ENCODE measurements at regions not wholly inside any gene's neighbourhood (a gene's known extent, or its start where the extent isn't known, plus 50 kb on each side); places are given as distances from the start of the nearest gene placed in this dataset.

DNA sequence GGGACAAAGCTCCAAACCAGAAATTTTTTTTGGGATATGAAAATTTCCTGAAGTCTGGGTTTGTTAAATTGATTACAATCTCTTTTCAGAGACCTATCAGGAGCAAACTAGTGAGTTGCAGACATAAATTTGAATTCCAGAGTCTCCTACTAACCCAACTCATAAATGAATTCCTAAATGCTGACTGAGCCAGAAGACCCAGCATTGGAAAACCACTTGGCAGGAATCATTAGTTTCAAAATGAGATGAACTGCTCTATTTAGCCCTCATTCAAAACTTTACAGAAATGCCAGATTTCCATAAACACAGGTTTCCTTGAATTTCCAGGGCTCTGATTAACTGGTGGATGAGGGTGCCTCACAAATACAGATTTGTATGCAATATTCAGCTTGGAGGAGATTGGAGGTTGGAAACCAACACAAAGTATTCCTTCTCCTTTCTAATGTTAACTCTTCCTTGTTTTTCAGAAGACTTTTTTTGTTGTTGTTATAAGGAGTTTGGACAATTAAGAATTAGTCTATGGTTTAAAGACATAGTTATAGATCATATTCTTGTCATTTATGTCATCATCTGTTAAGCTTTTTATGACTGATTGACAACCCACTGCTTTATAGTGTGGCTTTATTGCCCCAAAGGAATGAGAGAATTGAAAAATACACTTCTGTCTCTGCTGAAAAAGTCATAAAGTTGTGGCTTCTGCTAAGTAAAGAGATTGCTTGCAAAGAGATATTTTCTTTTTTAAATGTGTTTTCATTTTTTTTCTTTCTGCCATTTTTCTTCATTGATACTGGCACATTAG is 222.8 kb downstream of the HLX start:
- intact Hi-C loops (cut with micrococcal nuclease), result no loop called here

DNA sequence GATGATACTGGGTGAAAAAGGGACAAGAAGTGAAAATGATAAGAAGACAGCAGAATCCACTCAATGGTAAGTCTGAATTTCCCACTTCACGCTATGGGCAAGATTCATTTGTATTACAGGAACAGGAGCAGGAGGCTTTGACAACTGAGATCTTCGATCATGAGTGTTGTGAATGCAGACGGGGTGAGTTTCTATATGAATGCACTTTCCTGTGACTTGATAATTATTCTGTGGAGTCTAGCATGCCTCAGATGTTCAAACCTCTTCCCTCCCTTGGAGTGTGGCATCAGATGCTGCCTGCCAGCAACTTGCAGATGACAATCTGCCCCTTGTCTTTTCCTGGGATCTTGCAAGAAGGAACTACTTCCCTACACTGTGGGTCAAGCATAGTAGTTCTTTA is 225.4 kb downstream of the HLX start:
- intact Hi-C loops (cut with micrococcal nuclease), result no loop called here

DNA sequence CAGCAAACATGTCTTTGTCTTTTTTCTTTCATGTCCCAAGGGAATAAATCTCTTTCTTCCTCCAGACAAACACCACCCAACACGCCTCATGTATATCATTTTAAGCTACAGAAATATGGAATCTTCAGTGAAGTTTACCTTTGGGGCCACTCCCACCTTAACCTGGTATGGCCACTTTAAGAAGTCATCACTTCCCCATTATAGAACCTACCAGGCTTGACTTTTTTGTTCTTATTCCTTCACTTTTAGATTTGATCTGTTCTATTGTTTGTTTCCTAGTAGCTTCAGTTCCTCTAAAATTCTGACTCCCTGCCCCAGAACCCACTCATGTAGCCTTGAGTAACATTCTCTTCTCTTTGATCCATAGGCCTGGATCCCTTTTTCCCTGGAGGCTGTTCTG is 226.3 kb downstream of the HLX start:
- intact Hi-C loops (cut with micrococcal nuclease), result no loop called here

GRCh38 chr1:221106616-221107015 is 227.4 kb downstream of the HLX start:
- intact Hi-C loops (cut with micrococcal nuclease), result no loop called here

DNA sequence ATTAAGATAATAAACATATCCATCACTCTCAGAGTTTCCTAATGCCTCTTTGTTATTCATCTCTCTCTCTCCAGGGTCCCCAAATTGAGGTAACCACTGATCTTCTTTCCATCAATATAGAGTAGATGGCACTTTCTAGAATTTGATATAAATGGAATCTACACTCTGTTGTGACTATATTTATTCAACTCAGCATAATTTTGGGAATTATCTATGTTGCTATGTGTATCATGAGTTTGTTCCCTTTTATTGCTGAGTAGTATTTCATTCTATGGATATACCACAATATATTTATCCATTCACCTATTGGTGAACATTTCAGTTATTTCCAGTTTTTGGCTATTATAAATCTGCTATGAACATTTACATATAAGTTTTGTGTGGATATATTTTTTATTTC is 230.7 kb downstream of the HLX start:
- intact Hi-C loops (cut with micrococcal nuclease), result no loop called here

DNA sequence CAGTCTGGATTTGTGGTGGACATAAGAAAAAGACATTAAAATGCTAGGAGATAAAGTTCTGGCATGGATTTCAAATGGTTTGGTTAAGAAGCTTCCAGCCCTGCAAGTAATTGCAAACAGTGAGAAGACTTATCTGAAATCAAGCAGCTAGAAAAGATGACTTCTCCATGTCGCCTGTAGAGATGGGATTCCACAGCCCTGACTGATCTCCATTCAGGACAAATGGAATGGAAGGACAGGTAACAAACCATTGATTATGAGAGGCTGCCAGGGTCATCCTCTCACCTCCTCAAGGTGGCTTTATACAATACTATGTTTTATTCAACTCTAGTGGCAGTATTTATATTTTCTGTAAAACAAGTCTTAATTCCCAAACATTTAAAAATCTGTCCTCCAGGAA is 237.9 kb downstream of the HLX start:
- intact Hi-C loops (cut with micrococcal nuclease), result no loop called here

- intact Hi-C loops (cut with micrococcal nuclease), result no loop called here
These were observed 238.3 kb downstream of the HLX start for GRCh38 chr1:221117548-221117951.

DNA sequence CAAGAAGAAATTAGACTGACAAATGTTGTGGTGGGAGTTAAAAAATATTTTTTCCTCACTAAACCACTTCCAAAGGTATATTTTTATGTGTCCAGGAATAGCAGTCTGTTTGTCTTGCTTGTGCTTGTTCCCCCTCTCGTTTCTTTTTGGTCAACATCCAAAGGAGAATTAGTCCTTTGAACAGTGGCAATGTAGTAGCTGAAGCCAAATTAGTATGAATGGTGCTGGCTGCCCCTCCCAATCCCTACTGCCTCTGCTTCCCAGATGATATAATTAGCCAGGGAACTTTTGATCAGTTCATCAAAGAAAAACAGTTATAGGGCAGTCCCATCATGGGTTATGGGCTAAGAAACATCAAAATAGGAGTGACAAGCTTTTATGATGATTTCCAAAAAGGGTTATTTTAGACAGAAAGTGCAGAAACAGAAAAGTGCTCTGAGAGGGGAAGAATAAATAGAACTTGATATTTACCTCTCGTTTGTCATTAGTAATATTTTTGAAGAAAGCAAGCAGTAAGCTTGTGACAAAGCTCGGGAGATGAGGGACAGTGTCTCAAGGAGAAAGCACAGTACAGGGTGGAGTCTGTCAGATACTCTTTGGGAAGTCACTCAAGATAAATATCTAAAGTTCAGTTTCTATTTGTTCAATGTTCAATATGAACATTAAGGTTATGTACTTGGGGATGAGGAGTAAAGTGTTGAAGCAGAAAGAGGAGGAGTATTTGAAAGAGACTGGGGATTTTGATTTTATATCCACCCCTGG is 239.1 kb downstream of the HLX start:
- intact Hi-C loops (cut with micrococcal nuclease), result no loop called here

GRCh38 chr1:221118938-221119320 is 239.7 kb downstream of the HLX start:
- intact Hi-C loops (cut with micrococcal nuclease), result no loop called here

DNA sequence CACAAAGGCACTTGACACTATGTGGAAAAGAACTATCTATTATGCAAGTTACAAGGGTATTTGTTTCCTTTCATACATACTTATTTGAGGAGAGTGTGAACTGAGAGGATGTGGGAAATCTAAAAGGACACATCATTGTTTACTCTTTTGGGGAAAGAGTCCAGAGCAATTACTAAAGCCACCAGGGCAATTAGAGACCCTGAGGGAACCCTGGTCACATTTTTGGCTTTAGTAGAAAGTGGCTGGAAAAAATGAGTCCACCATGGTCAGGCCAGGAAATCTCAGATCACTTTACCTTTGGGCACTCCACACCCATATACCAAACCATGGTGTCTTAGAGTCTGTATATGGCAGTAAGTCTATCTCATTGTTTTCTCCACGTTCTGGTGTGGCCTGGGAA is 243.3 kb downstream of the HLX start:
- intact Hi-C loops (cut with micrococcal nuclease), result no loop called here

DNA sequence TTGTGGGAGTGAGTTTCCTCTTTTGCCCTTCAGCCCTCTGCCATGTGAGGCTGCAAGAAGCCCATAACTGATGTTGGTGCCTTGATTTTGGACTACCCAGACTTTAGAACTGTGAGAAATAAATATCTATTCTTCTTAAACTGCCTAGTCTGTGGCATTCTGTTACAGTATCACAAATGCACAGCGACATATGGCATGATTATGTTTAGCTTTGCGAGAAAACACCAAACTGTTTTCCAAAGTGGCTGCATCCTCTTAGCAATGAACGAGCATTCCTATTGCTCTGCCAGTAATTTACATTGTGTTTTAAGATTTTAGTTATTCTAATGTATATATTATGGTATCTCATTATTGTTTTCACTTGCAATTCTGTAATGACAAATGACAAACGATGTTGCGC is 246.7 kb downstream of the HLX start:
- intact Hi-C loops (cut with micrococcal nuclease), result no loop called here

DNA sequence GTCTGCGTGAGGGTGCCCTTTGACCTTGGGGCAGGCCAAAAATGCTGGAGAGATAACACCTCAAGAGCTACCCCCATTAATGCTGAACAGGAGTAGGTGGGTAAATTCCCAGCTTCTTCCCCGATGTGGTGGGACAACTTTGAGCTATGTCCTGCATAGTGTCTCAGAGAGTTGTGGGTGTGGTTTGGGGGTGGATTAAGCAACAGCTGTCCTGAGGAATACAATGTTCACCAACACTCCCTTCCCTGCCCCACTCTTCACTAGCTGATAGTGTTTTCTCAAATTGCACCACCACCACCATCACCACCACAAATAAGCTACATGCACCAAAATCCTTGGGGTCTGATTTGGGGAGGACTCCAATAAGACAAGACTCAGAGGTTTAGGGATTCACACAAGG is 258.4 kb downstream of the HLX start:
- intact Hi-C loops (cut with micrococcal nuclease), result no loop called here

DNA sequence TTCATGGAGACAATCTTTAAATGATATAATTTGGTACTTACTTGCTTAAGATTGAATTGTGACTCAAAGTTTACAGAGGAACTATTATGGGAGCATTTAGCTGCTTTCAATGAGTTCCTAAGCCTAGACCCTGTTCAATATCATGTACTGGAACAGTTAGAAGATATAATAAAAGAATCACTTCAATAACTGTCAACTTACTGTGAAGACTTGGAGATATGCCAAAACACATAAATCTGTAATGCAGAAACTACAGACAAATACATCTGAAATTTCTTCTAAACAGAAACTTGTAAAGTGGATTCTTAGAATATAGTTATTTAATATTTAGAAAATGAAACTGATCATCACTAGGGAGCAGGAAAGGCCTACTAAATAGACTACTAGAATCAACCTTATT is 259.3 kb downstream of the HLX start:
- intact Hi-C loops (cut with micrococcal nuclease), result no loop called here

- intact Hi-C loops (cut with micrococcal nuclease), result no loop called here
These were observed 260.7 kb downstream of the HLX start for GRCh38 chr1:221139991-221140390.

DNA sequence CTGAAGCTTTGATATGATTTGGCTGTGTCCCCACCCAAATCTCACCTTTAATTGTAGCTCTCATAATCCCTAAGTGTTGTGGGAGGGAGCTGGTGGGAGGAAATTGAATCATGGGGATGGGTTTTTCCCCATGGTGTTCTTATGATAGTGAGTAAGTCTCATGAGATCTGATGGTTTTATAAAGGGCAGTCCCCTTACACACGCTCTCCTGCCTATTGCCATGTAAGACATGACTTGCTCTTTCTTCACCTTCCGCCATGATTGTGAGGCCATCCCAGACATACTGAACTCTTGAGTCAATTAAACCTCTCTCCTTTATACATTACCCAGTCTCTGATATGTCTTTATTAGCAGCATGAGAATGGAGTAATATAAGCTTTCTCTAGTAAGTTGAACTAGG is 261.9 kb downstream of the HLX start:
- intact Hi-C loops (cut with micrococcal nuclease), result no loop called here

DNA sequence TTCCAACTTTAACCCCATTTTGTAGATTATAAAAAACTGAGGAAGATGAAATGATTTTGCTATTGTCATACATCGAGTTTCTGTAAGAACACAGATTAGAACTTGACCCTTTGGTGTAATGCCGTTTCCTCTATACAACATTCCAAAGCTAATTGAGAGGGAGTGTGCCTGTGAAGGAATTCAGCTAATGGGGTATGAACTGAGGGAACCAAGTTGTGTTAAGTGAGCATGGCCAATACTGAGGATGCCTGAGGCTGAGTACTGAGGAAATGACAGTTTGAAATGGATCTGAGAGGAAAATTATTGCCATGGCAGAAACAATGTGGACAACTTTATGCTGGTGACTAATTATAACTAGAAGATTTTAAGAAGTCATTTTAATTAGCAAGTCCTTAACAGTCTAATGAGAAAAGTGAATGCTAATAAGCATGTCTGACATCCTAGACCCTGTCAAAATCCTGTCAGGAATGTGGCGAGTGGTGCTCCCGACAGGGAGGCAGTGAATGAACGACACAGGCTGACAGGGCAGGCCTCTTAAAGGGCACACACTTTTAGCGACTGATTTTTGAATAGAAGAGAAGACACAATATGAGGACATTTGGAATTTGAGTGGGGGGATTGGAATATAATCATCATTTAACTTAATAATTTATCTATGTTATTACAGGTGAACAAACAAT is 262.5 kb downstream of the HLX start:
- intact Hi-C loops (cut with micrococcal nuclease), result no loop called here

- intact Hi-C loops (cut with micrococcal nuclease), result no loop called here
These were observed 269.4 kb downstream of the HLX start for GRCh38 chr1:221148660-221149059.

- intact Hi-C loops (cut with micrococcal nuclease), result no loop called here
These were observed 269.9 kb downstream of the HLX start for GRCh38 chr1:221149111-221149510.

DNA sequence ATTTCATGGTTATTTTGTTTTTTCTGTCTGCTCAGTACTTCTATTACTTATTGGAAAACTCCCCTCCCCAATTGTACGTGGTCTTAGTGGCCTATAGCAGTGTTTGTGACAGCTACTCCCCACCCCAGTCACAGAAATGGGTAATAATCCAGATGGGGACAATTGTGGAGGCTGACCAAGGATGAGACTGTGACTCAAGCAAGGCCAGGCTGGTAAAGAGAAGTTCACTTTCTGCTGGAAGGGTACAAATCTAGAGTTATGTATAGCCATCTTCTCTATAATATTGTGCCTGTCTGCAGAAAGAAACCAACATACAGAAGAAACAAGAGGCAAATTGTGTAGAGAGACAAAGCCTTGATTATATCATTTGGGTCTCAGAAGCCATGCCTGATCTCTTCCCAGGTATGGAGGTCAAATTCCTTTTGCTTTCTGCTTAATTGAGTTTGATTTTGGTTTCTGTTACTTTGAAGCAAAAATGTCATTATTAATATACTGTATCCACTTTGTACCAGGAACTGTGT is 270.4 kb downstream of the HLX start:
- intact Hi-C loops (cut with micrococcal nuclease), result no loop called here

GRCh38 chr1:221150996-221151395 is 271.8 kb downstream of the HLX start:
- intact Hi-C loops (cut with micrococcal nuclease), result no loop called here

DNA sequence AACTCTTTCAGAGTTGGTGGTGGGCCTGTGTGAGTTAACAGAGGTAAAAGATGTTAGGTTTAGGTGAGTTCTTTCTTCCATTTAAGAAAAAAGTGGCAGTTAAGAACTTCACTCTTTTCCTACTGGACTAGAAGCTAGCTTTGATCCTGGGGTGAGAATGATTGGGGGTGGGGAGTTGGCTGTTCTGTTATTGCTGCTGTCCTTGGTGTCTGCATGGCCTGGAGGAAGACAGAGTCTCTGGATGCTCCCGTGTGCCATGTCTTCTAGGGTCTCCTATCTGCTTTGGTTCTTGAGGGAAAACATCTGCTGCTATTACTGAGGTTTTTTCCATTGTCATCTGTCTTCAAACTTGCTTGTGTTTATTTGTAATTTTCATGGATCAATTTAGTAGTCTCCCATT is 275.7 kb downstream of the HLX start:
- intact Hi-C loops (cut with micrococcal nuclease), result no loop called here
